ENCODE measurements at regions not wholly inside any gene's neighbourhood (a gene's known extent, or its start where the extent isn't known, plus 50 kb on each side); places are given as distances from the start of the nearest gene placed in this dataset.
"Not testable (repeated sequence)": the region's sequence is repeated elsewhere in the genome, so short reads cannot be mapped to it uniquely, and the experiment has no call there.

- no peak for DNase-seq (ENCODE audit: low read depth in 2 of 2)
Measured at GRCh38 chr13:88223958-88224357, 552.8 kb downstream of the SLITRK5 start.

GRCh38 chr13:88235441-88235840 is 564.3 kb downstream of the SLITRK5 start:
- no peak for DNase-seq (ENCODE audit: low read depth in 2 of 2)

- DNase-seq (ENCODE audit: low read depth in 2 of 2), result no peak
Measured at GRCh38 chr13:88246239-88246638, 575.1 kb downstream of the SLITRK5 start.

- DNase-seq (ENCODE audit: low read depth in 2 of 2), result no peak
Measured at GRCh38 chr13:88248393-88248792, 577.2 kb downstream of the SLITRK5 start.

GRCh38 chr13:88257706-88258105 is 586.5 kb downstream of the SLITRK5 start:
- no peak for DNase-seq (ENCODE audit: low read depth in 2 of 2)

GRCh38 chr13:88263808-88264207 is 592.6 kb downstream of the SLITRK5 start:
- DNase-seq (ENCODE audit: low read depth in 2 of 2), result no peak

GRCh38 chr13:88281841-88282240 is 610.7 kb downstream of the SLITRK5 start:
- DNase-seq (ENCODE audit: low read depth in 2 of 2), result no peak

- DNase-seq (ENCODE audit: low read depth in 2 of 2), result no peak
Measured at GRCh38 chr13:88285329-88285728, 614.2 kb downstream of the SLITRK5 start.

GRCh38 chr13:88288326-88288725 is 617.2 kb downstream of the SLITRK5 start:
- DNase-seq (ENCODE audit: low read depth in 2 of 2), result no peak

GRCh38 chr13:88291731-88292130 is 620.6 kb downstream of the SLITRK5 start:
- not testable (repeated sequence) for DNase-seq (ENCODE audit: low read depth in 2 of 2)

- DNase-seq (ENCODE audit: low read depth in 2 of 2), result no peak
Measured at GRCh38 chr13:88294368-88294767, 623.2 kb downstream of the SLITRK5 start.

GRCh38 chr13:88303157-88303556 is 632.0 kb downstream of the SLITRK5 start:
- no peak for DNase-seq (ENCODE audit: low read depth in 2 of 2)

- DNase-seq (ENCODE audit: low read depth in 2 of 2), result no peak
Measured at GRCh38 chr13:88303605-88304004, 632.4 kb downstream of the SLITRK5 start.

- DNase-seq (ENCODE audit: low read depth in 2 of 2), result no peak
Measured at GRCh38 chr13:88314496-88314895, 643.3 kb downstream of the SLITRK5 start.

GRCh38 chr13:88329066-88329465 is 657.9 kb downstream of the SLITRK5 start:
- DNase-seq (ENCODE audit: low read depth in 2 of 2), result no peak

- no peak for DNase-seq (ENCODE audit: low read depth in 2 of 2)
Measured at GRCh38 chr13:88339271-88339741, 668.1 kb downstream of the SLITRK5 start.

- DNase-seq (ENCODE audit: low read depth in 2 of 2), result no peak
Measured at GRCh38 chr13:88345171-88345847, 674.1 kb downstream of the SLITRK5 start.

GRCh38 chr13:88360761-88361160 is 689.6 kb downstream of the SLITRK5 start:
- no peak for DNase-seq (ENCODE audit: low read depth in 2 of 2)

GRCh38 chr13:88369866-88370265 is 698.7 kb downstream of the SLITRK5 start:
- no peak for DNase-seq (ENCODE audit: low read depth in 2 of 2)

- DNase-seq (ENCODE audit: low read depth in 2 of 2), result no peak
Measured at GRCh38 chr13:88376760-88377388, 705.7 kb downstream of the SLITRK5 start.

- no peak for DNase-seq (ENCODE audit: low read depth in 2 of 2)
Measured at GRCh38 chr13:88377852-88378251, 706.7 kb downstream of the SLITRK5 start.

GRCh38 chr13:88384542-88384941 is 713.4 kb downstream of the SLITRK5 start:
- no peak for DNase-seq (ENCODE audit: low read depth in 2 of 2)

GRCh38 chr13:88395804-88396203 is 724.6 kb downstream of the SLITRK5 start:
- no peak for DNase-seq (ENCODE audit: low read depth in 2 of 2)
